ENCODE measurements at regions not wholly inside any gene's neighbourhood (a gene's known extent, or its start where the extent isn't known, plus 50 kb on each side); places are given as distances from the start of the nearest gene placed in this dataset.

DNA sequence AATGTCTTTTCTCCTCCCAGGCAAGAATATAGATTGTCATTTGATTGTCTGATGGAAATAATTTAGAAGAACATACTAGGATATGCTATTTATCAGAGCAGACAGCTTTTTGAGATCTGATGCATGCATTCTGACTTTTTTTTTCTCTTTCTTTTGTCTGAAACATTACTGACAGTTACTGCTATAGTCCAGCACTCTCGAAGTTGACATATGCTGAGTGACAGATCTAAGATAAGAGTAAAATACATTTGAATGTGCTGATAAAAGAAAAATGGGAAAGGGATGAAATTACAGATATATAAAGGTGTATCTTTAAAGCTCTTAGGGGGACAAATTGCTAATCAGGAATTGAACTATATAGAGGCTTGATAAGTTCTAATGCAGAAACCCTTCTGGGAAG is 753.8 kb upstream of the TENM4 start:
- Histone ChIP-seq H3K4me1 (ENCODE audit: control insufficient read depth, low read length) (no peaks in the 10 kb centered on the region), H3F3A (ENCODE audit: control insufficient read depth, insufficient read depth) (no peaks in the 10 kb centered on the region), H3K79me2 (ENCODE audit: control insufficient read depth, low read length) (no peaks in the 10 kb centered on the region), H3K4me3 (ENCODE audit: low read length) (no peak overlapping the region), H3K4me2 (ENCODE audit: low read length) (no peak overlapping the region), H3K36me3 (ENCODE audit: control insufficient read depth, low read length) (no peaks in the 10 kb centered on the region), H3K9me2 (replicated peaks; ENCODE audit: control insufficient read depth, low read length) (no peaks in the 10 kb centered on the region), H3K9me3 (ENCODE audit: control insufficient read depth, insufficient read depth, low read length) (no peaks in the 10 kb centered on the region), H3K27ac (ENCODE audit: low read depth, low read length) (no peak overlapping the region), H4K20me1 (ENCODE audit: control insufficient read depth, insufficient read depth, low read depth, low read length) (no peaks in the 10 kb centered on the region), H3K27me3 (ENCODE audit: control insufficient read depth, low read length) (no peaks in the 10 kb centered on the region)
- TF ChIP-seq, protein P1, sequence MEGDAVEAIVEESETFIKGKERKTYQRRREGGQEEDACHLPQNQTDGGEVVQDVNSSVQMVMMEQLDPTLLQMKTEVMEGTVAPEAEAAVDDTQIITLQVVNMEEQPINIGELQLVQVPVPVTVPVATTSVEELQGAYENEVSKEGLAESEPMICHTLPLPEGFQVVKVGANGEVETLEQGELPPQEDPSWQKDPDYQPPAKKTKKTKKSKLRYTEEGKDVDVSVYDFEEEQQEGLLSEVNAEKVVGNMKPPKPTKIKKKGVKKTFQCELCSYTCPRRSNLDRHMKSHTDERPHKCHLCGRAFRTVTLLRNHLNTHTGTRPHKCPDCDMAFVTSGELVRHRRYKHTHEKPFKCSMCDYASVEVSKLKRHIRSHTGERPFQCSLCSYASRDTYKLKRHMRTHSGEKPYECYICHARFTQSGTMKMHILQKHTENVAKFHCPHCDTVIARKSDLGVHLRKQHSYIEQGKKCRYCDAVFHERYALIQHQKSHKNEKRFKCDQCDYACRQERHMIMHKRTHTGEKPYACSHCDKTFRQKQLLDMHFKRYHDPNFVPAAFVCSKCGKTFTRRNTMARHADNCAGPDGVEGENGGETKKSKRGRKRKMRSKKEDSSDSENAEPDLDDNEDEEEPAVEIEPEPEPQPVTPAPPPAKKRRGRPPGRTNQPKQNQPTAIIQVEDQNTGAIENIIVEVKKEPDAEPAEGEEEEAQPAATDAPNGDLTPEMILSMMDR (IDR thresholded peaks at IDR 0.05; ENCODE audit: low read depth, low read length, poor library complexity, severe bottlenecking): no peak
- no peak for TF ChIP-seq EZH2phosphoT487 (IDR thresholded peaks at IDR 0.05; ENCODE audit: borderline replicate concordance, low read length)

DNA sequence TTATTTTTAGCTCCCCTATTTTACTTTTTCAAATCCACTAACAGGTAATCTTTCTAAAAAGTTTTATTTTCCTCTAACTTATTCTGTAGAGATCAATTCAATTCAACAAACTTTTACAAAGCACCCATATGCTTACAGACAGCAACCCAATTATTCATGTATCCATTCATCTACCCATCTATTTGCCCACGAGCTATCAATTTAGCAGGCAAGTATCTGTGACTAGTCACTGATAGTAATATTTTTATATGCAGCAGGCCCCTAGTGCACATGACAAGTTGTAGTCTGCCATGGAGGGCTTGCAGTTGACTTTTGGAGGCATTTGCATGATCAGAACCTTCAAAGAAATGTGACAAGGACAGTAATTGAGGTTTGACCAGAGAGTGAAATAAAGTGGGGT is 753.2 kb upstream of the TENM4 start:
- TF ChIP-seq EZH2phosphoT487 (IDR thresholded peaks at IDR 0.05; ENCODE audit: borderline replicate concordance, low read length): no peak
- TF ChIP-seq, protein P1 (IDR thresholded peaks at IDR 0.05; ENCODE audit: low read depth, low read length, poor library complexity, severe bottlenecking): no peak
- Histone ChIP-seq H3K4me2 (ENCODE audit: low read length) (no peak overlapping the region), H3K4me3 (ENCODE audit: low read length) (no peak overlapping the region), H3K79me2 (ENCODE audit: control insufficient read depth, low read length) (no peaks in the 10 kb centered on the region), H3F3A (ENCODE audit: control insufficient read depth, insufficient read depth) (no peaks in the 10 kb centered on the region), H3K9me2 (replicated peaks; ENCODE audit: control insufficient read depth, low read length) (no peaks in the 10 kb centered on the region), H3K27me3 (ENCODE audit: control insufficient read depth, low read length) (no peaks in the 10 kb centered on the region), H3K9me3 (ENCODE audit: control insufficient read depth, insufficient read depth, low read length) (no peaks in the 10 kb centered on the region), H4K20me1 (ENCODE audit: control insufficient read depth, insufficient read depth, low read depth, low read length) (no peaks in the 10 kb centered on the region), H3K36me3 (ENCODE audit: control insufficient read depth, low read length) (no peaks in the 10 kb centered on the region), H3K27ac (ENCODE audit: low read depth, low read length) (no peak overlapping the region), H3K4me1 (ENCODE audit: control insufficient read depth, low read length) (no peaks in the 10 kb centered on the region)

DNA sequence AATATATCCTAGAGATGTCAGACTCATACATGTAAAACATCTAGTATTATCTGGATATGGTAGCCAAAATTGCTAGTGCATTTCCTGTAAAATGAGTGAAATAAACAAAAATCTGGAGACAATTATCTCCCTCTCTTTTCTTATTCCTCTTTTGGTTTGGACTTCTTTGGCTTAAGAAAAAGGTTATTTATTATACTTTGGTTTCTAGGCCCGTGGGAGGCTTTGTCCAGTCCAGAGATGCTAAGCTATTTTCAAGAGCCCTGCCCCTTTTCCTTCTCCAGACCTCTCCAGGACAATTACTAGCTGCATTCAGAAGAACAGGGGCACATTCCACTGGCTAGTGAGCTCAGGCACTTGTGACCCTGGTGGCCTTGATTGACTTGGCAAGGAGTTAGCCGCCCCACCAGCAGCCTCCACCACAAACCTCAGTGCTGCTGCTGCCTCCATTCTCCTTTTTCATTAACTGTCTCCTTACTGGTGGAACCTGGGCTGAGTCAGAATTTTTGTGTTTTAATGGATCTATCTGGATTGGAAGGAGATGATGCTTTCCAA is 747.3 kb upstream of the TENM4 start:
- no peak overlapping the region for H3K27ac ChIP-seq (ENCODE audit: low read depth, low read length)

More for the DNA sequence above, 747.3 kb upstream of the TENM4 start:
- Histone ChIP-seq H3F3A (ENCODE audit: control insufficient read depth, insufficient read depth) (no peaks in the 10 kb centered on the region), H3K27me3 (ENCODE audit: control insufficient read depth, low read length) (no peaks in the 10 kb centered on the region), H3K4me3 (ENCODE audit: low read length) (no peak overlapping the region), H3K4me1 (ENCODE audit: control insufficient read depth, low read length) (no peaks in the 10 kb centered on the region), H3K9me3 (ENCODE audit: control insufficient read depth, insufficient read depth, low read length) (no peaks in the 10 kb centered on the region), H3K36me3 (ENCODE audit: control insufficient read depth, low read length) (no peaks in the 10 kb centered on the region), H4K20me1 (ENCODE audit: control insufficient read depth, insufficient read depth, low read depth, low read length) (no peaks in the 10 kb centered on the region), H3K79me2 (ENCODE audit: control insufficient read depth, low read length) (no peaks in the 10 kb centered on the region), H3K9me2 (replicated peaks; ENCODE audit: control insufficient read depth, low read length) (no peaks in the 10 kb centered on the region), H3K4me2 (ENCODE audit: low read length) (no peak overlapping the region)
- TF ChIP-seq, protein P1 (IDR thresholded peaks at IDR 0.05; ENCODE audit: low read depth, low read length, poor library complexity, severe bottlenecking): no peak
- no peak for TF ChIP-seq EZH2phosphoT487 (IDR thresholded peaks at IDR 0.05; ENCODE audit: borderline replicate concordance, low read length)
